Thyroid gland (tissue), 4 donors: ENCODE measurements at regions not wholly inside any gene's neighbourhood (a gene's known extent, or its start where the extent isn't known, plus 50 kb on each side); places are given as distances from the start of the nearest gene placed in this dataset.

Experiments
- POLR2A ChIP-seq, 2 donors: fragments of 450-650 bp; IDR thresholded peaks; one replicate each; pipeline ENCODE4 v1.6.1; 2017; ENCODE audit warnings: antibody characterized with exemption in 2 of 2, mild to moderate bottlenecking in 2 of 2, moderate library complexity in 1 of 2
- TF ChIP-seq, protein P1 (sequence below), 6 experiments: fragments of 200-600 bp in 3 of 6; fragments of 450-650 bp in 3 of 6; sonication (generic) in 3 of 6; IDR thresholded peaks; one replicate each; pipeline ENCODE4 v1.5.1; 2016 to 2019; ENCODE audit warnings: antibody characterized with exemption in 6 of 6, mild to moderate bottlenecking in 2 of 6, inconsistent platforms in 1 of 6, moderate library complexity in 1 of 6

DNA sequence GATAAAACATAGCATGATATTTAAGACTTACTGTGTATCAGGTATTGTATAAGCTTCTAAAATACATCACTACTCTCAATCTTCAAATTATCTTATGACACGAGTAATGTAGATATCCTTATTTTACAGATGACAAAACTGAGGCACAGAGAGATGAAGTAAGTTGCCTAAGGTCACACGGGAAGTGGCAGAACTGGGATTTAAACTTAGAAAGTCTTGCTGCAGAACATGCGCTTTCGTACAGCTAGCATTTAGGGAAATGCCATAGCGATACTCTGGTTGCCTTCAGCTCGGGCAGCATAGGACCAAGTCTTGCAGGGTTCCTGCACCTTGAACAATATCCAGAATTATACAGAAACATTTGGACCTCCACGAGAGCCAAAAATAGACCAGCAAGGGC, 162.4 kb downstream of the BRMS1L start:
- TF ChIP-seq, protein P1, sequence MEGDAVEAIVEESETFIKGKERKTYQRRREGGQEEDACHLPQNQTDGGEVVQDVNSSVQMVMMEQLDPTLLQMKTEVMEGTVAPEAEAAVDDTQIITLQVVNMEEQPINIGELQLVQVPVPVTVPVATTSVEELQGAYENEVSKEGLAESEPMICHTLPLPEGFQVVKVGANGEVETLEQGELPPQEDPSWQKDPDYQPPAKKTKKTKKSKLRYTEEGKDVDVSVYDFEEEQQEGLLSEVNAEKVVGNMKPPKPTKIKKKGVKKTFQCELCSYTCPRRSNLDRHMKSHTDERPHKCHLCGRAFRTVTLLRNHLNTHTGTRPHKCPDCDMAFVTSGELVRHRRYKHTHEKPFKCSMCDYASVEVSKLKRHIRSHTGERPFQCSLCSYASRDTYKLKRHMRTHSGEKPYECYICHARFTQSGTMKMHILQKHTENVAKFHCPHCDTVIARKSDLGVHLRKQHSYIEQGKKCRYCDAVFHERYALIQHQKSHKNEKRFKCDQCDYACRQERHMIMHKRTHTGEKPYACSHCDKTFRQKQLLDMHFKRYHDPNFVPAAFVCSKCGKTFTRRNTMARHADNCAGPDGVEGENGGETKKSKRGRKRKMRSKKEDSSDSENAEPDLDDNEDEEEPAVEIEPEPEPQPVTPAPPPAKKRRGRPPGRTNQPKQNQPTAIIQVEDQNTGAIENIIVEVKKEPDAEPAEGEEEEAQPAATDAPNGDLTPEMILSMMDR (IDR thresholded peaks at IDR 0.05), result no peak
- no peak for TF ChIP-seq POLR2A (IDR thresholded peaks at IDR 0.05)
